Stimulated activated CD8-positive, alpha-beta memory T cell treated with anti-CD3 and anti-CD28 coated beads, Interleukin-4, amount 100 ng/mL, for 48 hours (primary cell): ENCODE measurements at regions not wholly inside any gene's neighbourhood (a gene's known extent, or its start where the extent isn't known, plus 50 kb on each side); places are given as distances from the start of the nearest gene placed in this dataset.

Source experiments
- DNase-seq: peaks from one replicate; pipeline ENCODE4 v3.0.0-alpha.2; 2020

- DNase-seq: no peak
Measured at GRCh38 chr12:41869432-41869831, 275.2 kb downstream of the GXYLT1 start.

DNA sequence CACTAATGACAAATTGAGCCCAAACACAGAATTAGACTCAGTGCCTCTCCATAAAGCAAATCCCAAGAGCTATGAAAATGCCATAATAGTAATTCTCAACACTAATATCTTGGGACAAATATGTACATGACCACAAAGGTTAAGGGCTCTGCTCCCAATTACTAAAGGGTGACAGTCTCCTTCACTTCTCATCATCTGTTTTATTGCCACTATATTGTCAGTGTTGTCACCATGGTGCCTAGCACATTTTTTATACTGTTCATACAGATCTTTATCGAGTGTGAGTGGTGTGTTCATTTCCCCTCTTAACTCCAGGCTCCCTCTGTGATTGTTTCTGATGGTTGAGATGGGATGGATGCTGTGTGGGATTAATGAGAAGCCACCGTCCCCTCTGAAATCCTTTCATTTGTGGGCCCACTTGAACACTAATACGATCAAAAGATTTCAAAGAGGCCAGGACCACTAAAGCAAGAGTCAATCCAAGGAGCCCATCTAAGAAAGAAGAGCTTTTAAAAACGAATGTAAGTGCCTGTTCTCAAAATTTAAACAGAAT, 277.7 kb downstream of the GXYLT1 start:
- DNase-seq: no peak

DNA sequence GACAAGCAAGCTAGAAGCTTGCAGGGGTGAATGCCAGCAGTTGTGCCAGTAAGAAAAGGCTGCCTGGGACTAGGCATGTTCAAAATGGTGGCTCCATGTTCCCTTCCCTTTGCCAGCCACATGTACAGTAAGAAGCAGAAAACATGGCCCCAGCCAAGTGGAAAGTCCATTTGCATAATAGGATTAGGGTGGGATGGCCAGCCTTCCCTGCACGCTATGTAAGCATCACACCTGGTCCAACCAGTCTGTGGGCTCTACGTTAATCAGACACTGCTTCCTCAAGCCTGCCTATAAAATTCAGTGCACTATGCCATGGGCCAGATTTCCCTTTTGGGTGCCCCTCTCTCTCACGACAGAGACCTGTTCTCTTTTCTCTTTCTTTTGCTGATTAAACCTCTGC, 288.4 kb downstream of the GXYLT1 start:
- DNase-seq: no peak

DNA sequence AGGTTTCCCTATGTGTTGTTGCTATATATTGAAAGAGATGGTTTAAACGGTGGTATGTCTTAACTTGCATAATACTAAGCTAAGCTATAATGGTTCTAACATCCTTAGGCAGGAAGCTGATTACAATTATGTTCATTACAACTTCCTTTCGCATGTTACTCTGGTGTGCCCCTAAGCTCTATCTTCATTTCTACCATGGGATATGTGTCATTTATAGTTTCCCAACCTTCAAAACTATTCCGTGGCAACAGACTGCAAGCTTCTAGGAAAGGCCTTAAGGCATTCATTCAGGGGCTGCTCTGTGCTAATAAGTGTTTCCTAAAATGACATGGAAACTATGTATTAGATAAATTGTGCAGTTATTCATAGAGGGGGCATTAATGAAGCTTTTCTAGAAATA, 294.6 kb downstream of the GXYLT1 start:
- no peak for DNase-seq

DNA sequence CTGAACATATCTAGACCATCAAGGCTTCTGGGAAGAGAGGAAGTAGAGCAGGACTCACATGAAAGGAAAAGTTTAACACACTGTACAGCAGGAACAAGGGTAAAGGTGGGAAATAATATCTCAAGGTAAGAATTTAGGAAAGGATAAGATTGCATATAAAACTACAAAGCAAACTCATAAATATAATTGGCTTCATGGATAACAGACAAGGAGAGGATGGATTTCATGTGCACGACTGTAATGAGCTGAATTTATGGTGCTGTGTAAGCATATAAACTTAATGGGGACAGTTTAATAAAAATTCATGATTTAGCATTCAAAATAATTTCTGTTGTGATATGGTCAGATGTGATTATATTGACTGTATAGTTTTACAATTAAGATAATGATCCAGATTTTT, 298.0 kb downstream of the GXYLT1 start:
- no peak for DNase-seq

- no peak for DNase-seq
Measured at GRCh38 chr12:41836416-41836815, 308.3 kb downstream of the GXYLT1 start.

GRCh38 chr12:41835556-41835955, 309.1 kb downstream of the GXYLT1 start:
- DNase-seq: no peak

- DNase-seq: no peak
Measured at GRCh38 chr12:41819948-41820347, 324.7 kb downstream of the GXYLT1 start.

- DNase-seq: no peak
Measured at GRCh38 chr12:41804026-41804425, 340.6 kb downstream of the GXYLT1 start.

DNA sequence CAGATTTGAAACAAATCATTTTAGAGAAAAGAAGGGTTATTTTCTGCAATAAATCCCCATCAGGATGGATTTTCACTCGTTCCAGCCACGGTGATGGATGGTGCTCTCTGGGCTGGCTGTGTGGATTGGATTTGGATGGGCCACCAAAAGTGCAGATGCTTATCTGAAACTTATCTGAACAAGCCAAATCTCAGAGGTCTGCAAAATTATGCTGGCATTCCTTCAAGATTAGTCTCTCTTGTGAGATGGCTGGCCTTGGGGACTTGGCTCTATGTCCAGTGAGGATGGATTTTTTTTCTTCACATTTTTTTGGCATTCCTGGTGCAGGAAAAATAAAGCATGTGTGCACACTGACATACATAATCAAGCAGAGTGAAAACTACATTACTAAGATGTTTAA, 341.9 kb downstream of the GXYLT1 start:
- DNase-seq: no peak

GRCh38 chr12:41801261-41801660, 343.4 kb downstream of the GXYLT1 start:
- no peak for DNase-seq

DNA sequence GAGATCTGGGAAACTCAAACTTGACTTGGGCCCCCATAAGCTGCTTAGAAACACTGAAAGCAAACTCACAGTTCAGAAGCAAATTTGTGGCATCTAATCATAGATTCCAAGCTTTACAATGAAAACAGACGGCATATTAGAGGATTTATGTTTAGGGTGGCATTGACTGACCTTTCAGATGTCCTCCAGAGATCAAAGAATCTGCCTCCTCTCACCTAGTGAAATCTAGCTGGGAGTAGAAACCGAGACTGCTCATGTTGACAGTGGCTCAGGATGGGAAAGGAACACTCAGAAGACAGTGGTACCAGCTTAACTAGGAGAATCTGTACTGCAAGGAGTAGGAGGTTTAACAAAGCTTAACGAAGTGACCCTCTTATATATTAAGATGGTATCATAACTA, 345.0 kb downstream of the GXYLT1 start:
- DNase-seq: no peak

GRCh38 chr12:41795910-41796309, 348.8 kb downstream of the GXYLT1 start:
- DNase-seq: no peak

GRCh38 chr12:41795051-41795600, 349.5 kb downstream of the GXYLT1 start:
- no peak for DNase-seq

GRCh38 chr12:41794336-41794735, 350.3 kb downstream of the GXYLT1 start:
- DNase-seq: no peak

- no peak for DNase-seq
Measured at GRCh38 chr12:41784957-41785356, 359.7 kb downstream of the GXYLT1 start.

- no peak for DNase-seq
Measured at GRCh38 chr12:41778934-41779333, 365.7 kb downstream of the GXYLT1 start.

GRCh38 chr12:41777064-41777790, 367.4 kb downstream of the GXYLT1 start:
- no peak for DNase-seq

DNA sequence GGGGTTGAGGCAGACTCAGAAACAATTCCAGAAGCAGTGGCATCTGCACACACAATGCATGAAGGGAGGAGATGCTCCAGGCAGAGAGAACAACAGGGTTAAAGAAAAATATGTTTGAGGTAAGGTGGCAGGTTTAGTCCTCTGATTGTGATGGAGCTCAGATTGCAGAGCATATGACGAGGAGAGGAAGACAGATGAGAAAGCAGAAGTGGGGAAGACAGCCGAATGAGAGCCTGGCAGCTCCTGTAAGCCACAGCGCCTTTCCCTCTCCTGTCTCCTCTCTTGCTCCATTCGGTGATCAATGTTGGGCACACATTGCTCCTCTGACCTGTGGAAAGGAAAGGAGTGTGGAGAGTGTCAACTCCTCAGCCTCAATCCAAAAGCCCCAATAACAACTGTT, 372.2 kb downstream of the GXYLT1 start:
- no peak for DNase-seq

- DNase-seq: no peak
Measured at GRCh38 chr12:41769810-41770209, 374.9 kb downstream of the GXYLT1 start.

DNA sequence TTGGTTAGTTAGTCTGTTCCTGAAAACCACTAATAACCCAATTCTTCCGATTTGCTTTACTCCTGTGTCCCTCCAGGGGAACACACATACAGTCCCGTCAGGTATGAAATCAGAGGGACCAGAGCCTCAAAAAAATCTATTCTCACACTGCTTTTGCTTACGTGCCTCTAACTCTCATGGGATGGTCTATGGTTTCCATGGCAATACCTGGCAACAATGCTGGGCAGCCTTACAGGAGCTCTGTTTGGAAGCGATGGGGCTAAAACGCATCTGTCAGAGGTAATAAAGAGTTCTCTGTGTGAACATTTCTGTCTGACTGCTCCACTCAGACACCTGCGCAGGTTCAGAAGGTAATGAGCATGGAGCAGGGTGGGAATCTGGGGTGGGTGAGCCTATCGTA, 376.2 kb downstream of the GXYLT1 start:
- DNase-seq: no peak

DNA sequence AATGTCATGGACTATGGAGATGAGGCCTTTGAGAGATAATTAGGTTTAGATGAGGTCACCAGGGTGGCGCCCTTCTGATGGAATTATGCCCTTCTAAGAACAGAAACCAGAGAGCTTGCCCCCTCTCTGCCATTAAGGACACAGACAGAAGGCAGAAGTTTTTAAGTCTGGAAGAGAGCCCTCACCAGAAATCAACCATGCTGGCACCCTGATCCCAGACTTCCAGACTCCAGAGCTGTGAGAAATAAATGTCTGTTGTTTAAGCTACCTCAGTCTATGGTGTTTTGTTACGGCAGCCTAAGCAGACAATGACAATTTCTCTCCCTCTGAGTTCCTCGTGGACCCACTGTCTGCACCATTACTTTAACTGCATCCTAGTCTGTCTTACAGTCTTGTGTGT, 382.0 kb downstream of the GXYLT1 start:
- no peak for DNase-seq

DNA sequence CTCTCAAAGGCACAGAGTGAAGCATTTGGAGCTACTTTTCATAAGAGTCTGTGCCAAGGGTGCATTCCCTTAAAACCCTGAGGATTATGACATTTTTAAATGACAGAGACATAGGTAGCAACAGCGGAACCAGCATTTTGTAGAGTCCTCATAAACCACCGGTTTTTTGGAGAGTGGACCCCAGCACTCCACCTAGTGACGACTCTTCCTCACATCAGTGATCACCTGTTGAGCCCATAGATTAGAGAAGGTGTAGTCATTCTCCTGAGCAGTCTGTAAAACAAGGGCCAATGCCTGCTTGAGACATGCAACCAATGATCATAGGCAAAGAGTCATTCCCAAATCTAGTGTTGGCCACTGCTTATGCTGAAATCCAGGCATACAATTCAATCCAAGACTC, 399.1 kb downstream of the GXYLT1 start:
- DNase-seq: no peak

- DNase-seq: no peak
Measured at GRCh38 chr12:41743835-41744234, 400.8 kb downstream of the GXYLT1 start.

GRCh38 chr12:41739066-41739465, 405.6 kb downstream of the GXYLT1 start:
- no peak for DNase-seq
